HG02885 (cell line): ENCODE measurements at regions not wholly inside any gene's neighbourhood (a gene's known extent, or its start where the extent isn't known, plus 50 kb on each side); places are given as distances from the start of the nearest gene placed in this dataset.

Experiments used
- ATAC-seq: cut with Tn5 transposase; IDR thresholded peaks from one replicate; pipeline ENCODE4 v1.9.1; 2021; ENCODE audit warnings: mild to moderate bottlenecking; ENCODE audit not compliant: unreplicated experiment, poor library complexity

GRCh38 chr11:98104249-98104648 is 916.5 kb upstream of the CNTN5 start:
- ATAC-seq, result no peak

DNA sequence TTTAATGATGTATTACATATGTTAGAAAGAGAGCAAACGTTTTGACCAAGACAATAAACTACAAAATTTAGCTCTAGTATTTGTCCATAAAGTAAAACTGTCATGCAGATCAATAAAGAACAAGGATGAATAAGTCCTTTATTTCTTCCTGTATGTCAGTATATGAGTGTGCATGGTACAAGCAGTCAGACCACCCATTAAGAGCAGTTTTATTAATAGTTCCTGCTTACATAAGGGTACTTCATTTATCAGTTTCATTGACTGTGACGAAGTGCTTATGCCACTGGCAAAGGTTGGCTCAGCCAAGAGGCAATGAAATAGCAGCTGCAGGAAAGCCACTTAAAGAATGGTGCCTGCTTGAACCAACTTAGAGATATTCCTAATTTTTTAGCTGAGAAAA is 913.0 kb upstream of the CNTN5 start:
- no peak for ATAC-seq

GRCh38 chr11:98110030-98110429 is 910.7 kb upstream of the CNTN5 start:
- ATAC-seq, result no peak

DNA sequence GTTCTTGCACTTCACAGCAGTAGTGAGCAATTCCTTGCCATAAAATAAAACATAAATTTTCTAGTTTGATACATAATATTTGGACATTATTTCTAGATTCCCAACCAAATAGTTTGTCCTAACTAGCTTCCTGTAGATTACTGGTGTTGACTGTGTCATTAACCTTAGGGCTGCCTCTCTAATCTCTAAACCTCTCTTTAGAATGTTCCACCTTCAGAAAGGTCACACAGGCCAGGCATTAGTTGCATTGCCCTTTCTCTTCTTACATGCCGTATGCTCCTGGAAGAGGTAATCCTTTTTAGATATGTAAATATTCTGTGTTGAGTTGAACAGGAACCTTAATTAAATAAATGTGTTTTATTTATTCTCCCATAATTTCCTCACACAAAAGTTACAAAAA is 904.9 kb upstream of the CNTN5 start:
- ATAC-seq, result no peak

DNA sequence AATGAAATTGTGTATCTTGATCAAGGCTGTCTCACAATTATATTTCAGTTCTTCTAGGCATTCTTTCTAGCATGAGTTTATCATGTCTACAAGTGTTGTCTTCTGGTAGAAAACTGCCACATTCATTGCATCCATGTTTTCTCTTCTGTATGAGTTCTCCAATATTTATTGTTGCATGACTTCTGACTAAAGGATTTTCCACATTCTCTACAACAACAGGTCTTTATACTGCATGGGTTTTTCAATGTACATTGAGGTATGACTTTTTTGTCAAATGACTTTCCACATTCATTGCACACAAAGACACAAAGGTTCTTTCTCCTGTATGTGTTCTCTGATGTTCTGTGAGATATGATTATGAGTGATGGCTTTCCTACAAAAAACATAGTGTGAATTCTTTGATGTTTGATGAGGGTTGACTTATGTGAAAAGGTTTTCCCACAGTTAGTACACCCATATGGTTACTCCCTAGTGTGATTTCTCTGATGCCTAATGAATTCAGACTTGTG is 890.6 kb upstream of the CNTN5 start:
- ATAC-seq, result no peak

DNA sequence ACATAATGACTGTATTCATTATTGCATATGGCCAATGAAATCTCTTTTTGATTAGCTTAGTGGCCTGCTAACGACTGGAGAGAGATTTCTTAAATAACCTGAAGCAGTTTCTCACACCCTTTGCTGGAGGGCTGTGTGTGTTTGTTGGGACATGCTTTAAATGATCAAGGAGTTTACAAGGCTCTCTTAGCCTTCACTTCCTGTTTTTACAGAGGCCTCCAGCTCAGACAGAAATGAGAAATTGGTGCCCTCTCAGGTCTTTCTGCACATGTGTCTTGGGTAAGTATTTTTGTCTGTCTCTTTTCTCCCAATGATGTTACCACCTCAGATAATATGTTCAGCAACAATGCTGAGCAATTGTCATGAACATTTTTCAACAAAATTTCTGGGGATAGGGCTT is 884.4 kb upstream of the CNTN5 start:
- ATAC-seq, result no peak

GRCh38 chr11:98137437-98137836 is 883.3 kb upstream of the CNTN5 start:
- ATAC-seq, result no peak

GRCh38 chr11:98143661-98144060 is 877.1 kb upstream of the CNTN5 start:
- ATAC-seq, result no peak

- no peak for ATAC-seq
These were observed 867.0 kb upstream of the CNTN5 start for GRCh38 chr11:98153752-98154151.

DNA sequence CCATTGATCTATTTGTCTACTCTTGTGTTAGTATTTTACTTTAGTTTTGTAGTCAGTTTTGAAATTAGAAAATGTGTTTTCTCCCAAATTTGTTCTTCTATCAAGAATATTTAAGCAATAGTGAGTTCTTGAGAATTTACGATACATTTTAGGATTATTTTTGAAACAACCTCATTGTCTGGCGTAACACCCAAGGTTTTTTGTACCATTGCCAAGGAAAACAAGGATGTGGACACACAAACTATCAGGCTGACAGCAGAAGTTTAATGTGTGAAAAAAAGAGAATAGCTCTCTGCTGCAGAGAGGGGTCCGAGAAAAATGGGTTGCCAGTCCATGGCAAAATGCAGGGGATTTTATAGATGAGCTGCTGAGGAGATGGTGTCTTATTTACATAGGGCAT is 865.1 kb upstream of the CNTN5 start:
- no peak for ATAC-seq

- no peak for ATAC-seq
These were observed 842.8 kb upstream of the CNTN5 start for GRCh38 chr11:98177925-98178324.

- no peak for ATAC-seq
These were observed 840.2 kb upstream of the CNTN5 start for GRCh38 chr11:98180511-98180910.

DNA sequence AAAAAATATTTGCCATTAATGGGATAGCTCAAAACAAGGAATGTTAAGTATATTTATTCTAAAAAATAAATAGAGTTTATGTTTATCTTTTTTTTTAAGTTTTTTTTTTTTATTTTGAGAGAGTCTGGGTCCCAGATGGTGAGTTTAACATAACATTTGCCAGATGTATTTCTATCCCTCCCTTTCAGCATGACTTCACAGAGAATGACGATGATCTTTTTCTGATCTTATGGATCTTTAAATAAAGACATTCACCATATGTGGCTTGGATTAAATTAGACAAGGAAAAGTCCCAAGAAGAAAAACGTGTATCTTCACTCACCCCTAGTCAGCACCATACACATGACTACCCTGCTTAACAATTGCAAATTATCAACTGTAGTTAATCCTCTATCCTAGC is 839.8 kb upstream of the CNTN5 start:
- ATAC-seq, result no peak

DNA sequence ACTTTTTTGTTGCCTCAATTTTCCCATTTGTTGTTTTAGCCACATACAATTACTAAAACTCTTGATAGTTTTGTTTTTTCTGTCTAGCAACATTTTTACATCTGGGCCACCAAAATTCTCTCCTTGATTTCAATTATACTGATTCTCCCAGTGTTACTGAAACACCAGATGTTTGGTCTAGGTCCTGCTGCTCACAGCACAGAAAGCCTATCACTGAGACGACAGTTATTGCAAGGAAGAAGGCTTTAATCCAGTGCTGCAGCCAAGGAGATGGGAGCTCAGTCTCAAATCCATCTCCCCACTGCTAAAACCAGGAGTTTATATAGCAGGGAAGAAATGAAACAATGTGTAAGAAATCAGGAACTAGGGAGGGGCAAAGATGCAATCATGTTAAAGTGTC is 837.7 kb upstream of the CNTN5 start:
- ATAC-seq, result no peak

- ATAC-seq, result no peak
These were observed 835.5 kb upstream of the CNTN5 start for GRCh38 chr11:98185245-98185644.

GRCh38 chr11:98194611-98195010 is 826.1 kb upstream of the CNTN5 start:
- no peak for ATAC-seq

GRCh38 chr11:98195300-98195699 is 825.4 kb upstream of the CNTN5 start:
- ATAC-seq, result no peak

DNA sequence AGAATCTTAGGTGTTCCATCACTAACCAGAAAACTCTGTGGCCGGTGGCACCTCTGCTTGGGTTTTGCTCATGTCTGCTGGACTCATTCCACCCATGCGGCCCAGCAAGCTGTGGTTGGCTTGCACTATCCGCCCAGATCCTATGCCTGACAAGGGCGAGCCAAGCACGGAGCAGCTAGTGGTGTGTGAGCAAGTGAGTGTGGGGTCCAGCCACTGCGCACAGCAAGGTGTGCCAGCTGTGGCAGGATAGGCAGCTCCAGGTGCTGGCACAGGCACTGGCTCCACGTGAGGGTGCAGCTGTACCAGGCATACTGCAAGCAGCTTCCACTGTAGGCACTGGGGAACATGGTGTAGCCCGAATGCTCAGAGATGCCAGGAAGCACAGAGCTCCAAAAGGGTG is 813.7 kb upstream of the CNTN5 start:
- no peak for ATAC-seq

DNA sequence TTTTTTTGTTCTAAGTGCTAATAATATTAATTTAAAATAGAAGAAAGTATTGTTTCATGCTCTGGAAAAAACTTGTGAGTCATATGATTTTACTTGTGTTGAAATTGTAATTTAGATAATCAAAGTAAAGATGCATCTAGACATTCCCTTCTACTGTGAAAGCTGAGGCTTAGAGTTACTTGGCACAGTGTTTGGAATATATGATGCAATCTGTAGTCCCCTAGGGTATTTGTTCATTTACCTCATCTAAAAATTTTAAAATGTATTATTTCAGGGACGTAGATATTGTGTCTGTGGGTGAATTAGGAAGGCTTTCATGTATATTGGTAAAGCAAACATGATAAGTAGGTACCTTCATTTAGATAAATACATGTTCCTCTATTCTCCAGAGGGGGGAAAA is 793.5 kb upstream of the CNTN5 start:
- no peak for ATAC-seq

DNA sequence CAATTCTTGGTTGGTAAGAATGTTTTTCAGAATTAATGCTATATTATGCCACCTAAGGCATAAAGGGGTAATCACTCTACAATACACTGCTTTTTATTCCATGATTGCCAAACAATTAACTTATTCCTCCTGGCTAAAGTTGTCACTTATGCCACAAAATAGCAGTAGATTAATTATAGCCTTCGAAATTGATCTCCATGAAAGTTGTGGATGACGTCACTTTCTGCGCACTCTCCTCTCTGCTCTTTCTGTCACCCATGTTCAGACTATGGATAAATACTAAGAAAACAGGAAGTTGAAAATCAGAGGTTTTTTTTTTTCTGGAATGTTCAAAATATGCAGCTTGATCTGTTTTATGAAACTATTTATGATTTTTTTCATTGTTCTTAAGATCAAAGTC is 790.1 kb upstream of the CNTN5 start:
- ATAC-seq, result no peak

GRCh38 chr11:98234698-98235097 is 786.1 kb upstream of the CNTN5 start:
- ATAC-seq, result no peak

GRCh38 chr11:98243897-98244296 is 776.9 kb upstream of the CNTN5 start:
- ATAC-seq, result no peak

DNA sequence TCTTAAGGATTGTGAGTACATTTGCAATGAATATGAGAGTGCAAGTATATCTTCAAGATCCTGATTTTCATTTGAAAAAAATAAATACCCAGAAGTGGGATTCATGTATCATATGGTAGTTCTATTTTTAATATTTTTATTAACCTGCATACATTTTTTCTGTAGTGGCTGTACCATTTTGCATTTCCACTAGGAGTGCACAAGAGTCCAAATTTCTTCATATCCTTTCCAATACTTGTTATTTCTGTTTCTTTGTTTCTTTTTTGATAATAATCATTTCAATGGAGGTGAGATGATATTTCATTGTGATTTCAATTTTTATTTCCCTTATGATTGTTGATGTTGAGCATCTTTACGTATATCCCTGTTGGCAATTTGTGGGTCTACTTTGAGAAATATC is 759.8 kb upstream of the CNTN5 start:
- no peak for ATAC-seq
